GM12875 (cell line): ENCODE measurements at regions not wholly inside any gene's neighbourhood (a gene's known extent, or its start where the extent isn't known, plus 50 kb on each side); places are given as distances from the start of the nearest gene placed in this dataset.

ENCODE experiments used
- H3K4me3 ChIP-seq: one replicate; pipeline ENCODE4 v1.5.1; 2011; ENCODE audit warnings: low read depth, low read length, control low read depth
- TF ChIP-seq, protein P1 (sequence below): IDR thresholded peaks from 2 replicates; pipeline ENCODE4 v1.5.1; 2011; ENCODE audit warnings: low read depth, mild to moderate bottlenecking, control low read depth, inconsistent platforms, low read length, moderate library complexity, borderline replicate concordance; ENCODE audit not compliant: insufficient read depth

- TF ChIP-seq, protein P1, sequence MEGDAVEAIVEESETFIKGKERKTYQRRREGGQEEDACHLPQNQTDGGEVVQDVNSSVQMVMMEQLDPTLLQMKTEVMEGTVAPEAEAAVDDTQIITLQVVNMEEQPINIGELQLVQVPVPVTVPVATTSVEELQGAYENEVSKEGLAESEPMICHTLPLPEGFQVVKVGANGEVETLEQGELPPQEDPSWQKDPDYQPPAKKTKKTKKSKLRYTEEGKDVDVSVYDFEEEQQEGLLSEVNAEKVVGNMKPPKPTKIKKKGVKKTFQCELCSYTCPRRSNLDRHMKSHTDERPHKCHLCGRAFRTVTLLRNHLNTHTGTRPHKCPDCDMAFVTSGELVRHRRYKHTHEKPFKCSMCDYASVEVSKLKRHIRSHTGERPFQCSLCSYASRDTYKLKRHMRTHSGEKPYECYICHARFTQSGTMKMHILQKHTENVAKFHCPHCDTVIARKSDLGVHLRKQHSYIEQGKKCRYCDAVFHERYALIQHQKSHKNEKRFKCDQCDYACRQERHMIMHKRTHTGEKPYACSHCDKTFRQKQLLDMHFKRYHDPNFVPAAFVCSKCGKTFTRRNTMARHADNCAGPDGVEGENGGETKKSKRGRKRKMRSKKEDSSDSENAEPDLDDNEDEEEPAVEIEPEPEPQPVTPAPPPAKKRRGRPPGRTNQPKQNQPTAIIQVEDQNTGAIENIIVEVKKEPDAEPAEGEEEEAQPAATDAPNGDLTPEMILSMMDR: no peak
- H3K4me3 ChIP-seq: no peak overlapping the region
Observed at GRCh38 chr1:172883387-172883791, 167.4 kb downstream of the TNFSF18 start.

DNA sequence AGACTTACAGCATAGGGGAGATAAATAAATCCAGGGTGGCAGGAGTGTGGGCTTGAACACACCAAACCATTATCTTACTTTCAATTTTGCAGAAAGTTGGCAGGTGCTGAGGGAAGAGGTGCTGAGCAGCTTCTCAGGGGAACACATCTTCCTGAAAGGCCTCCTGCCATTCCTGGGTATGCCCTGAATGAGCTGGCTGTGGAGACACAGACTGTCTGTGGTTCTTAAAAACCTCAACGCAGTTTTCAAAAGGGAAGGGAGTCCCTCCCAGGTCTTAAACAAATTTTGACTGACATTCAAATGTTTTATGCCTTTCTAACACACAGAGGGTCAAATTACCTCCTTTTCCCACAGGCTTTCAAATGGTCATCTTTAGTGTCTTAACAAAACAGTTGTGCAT is 166.9 kb downstream of the TNFSF18 start:
- TF ChIP-seq, protein P1: no peak
- no peak overlapping the region for H3K4me3 ChIP-seq

GRCh38 chr1:172885411-172885810 is 165.3 kb downstream of the TNFSF18 start:
- TF ChIP-seq, protein P1: no peak

GRCh38 chr1:172885971-172886370 is 164.8 kb downstream of the TNFSF18 start:
- TF ChIP-seq, protein P1: no peak
- H3K4me3 ChIP-seq: no peak overlapping the region

More at GRCh38 chr1:172885411-172885810, 165.3 kb downstream of the TNFSF18 start:
- H3K4me3 ChIP-seq: no peak overlapping the region

DNA sequence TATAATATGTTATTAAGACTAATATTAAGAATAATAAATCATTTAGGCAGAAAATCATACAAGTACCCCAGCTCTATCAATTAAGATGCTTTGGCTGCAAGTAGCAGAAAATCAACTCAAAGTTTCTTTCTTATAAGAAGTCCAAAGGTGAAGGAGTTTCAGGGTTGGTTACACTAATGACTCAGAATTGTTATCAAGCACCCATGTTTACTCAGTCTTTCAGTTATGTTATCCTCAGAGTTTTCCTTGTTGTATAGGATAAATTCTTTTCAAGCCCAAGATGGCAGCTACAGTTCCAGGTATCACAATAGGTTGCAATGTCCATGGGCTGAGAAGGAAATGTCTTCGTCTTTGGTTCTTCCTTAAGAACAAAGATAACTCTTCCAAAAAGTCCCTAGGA is 163.6 kb downstream of the TNFSF18 start:
- TF ChIP-seq, protein P1: no peak
- no peak overlapping the region for H3K4me3 ChIP-seq

DNA sequence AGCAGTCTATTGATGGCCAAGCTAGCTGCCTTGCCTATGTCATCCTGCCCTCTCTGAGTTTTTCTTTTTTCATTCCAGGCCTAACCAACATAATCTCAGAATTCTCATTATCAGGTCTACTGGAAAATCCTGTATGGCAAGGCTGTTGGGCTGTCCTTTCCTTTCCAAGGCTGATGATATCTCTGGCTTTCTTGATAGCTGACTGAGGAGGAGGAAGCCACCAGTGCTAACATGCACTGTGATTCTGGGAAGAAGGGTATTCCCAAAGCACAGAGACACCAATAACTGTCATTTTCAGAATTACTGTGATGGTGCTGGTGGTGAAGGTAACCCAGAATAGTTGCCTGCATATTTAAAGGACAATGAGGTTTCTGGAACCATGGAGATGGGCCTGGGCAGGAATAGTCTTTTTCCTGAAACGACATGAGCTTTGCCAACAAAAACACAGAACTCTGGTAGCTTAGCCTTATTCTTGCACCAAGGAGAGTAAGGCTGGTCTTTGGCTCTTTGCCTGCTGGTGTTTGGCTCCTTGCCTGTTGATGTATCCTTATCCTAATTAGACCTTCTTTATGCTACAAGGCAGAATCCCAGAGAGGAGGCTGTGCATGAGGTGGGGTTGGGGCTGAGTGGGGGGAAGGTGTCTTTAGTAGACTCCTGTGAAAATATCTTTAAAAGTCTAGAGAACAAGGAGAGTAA is 157.4 kb downstream of the TNFSF18 start:
- TF ChIP-seq, protein P1: no peak
- no peak overlapping the region for H3K4me3 ChIP-seq

GRCh38 chr1:172894349-172895049 is 156.2 kb downstream of the TNFSF18 start:
- no peak overlapping the region for H3K4me3 ChIP-seq
- TF ChIP-seq, protein P1: no peak
